Activated CD8-positive, alpha-beta memory T cell treated with anti-CD3 and anti-CD28 coated beads, Interleukin-2, amount 50 U/mL, for 24 hours (primary cell): ENCODE measurements at regions not wholly inside any gene's neighbourhood (a gene's known extent, or its start where the extent isn't known, plus 50 kb on each side); places are given as distances from the start of the nearest gene placed in this dataset.

Experiments
- DNase-seq: peaks from one replicate; pipeline ENCODE4 v3.0.0-alpha.2; 2020; ENCODE audit errors: extremely low read depth

- no peak for DNase-seq
Measured at GRCh38 chr2:239518286-239519088, 117.7 kb upstream of the HDAC4 start.

- DNase-seq, result no peak
Measured at GRCh38 chr2:239517686-239518085, 116.9 kb upstream of the HDAC4 start.

- DNase-seq, result no peak
Measured at GRCh38 chr2:239516954-239517305, 116.1 kb upstream of the HDAC4 start.

- DNase-seq, result no peak
Measured at GRCh38 chr2:239516286-239516953, 115.6 kb upstream of the HDAC4 start.

GRCh38 chr2:239514754-239515530, 114.1 kb upstream of the HDAC4 start:
- DNase-seq, result no peak

GRCh38 chr2:239512054-239512453, 111.2 kb upstream of the HDAC4 start:
- no peak for DNase-seq

- DNase-seq, result no peak
Measured at GRCh38 chr2:239509373-239510143, 108.7 kb upstream of the HDAC4 start.

- DNase-seq, result no peak
Measured at GRCh38 chr2:239508261-239508660, 107.4 kb upstream of the HDAC4 start.

- DNase-seq, result no peak
Measured at GRCh38 chr2:239507576-239508258, 106.9 kb upstream of the HDAC4 start.

- no peak for DNase-seq
Measured at GRCh38 chr2:239506961-239507360, 106.1 kb upstream of the HDAC4 start.

GRCh38 chr2:239506101-239506857, 105.5 kb upstream of the HDAC4 start:
- DNase-seq, result no peak

GRCh38 chr2:239504643-239505235, 103.9 kb upstream of the HDAC4 start:
- no peak for DNase-seq

- no peak for DNase-seq
Measured at GRCh38 chr2:239502430-239503186, 101.8 kb upstream of the HDAC4 start.

GRCh38 chr2:239500574-239501550, 100.0 kb upstream of the HDAC4 start:
- DNase-seq, result no peak

- DNase-seq, result no peak
Measured at GRCh38 chr2:239499726-239500573, 99.1 kb upstream of the HDAC4 start.

- no peak for DNase-seq
Measured at GRCh38 chr2:239498981-239499634, 98.3 kb upstream of the HDAC4 start.

- no peak for DNase-seq
Measured at GRCh38 chr2:239498576-239498975, 97.8 kb upstream of the HDAC4 start.
